WTC11 (cell line): ENCODE measurements at regions not wholly inside any gene's neighbourhood (a gene's known extent, or its start where the extent isn't known, plus 50 kb on each side); places are given as distances from the start of the nearest gene placed in this dataset.

ENCODE experiments used
- ATAC-seq: fragments of 200-7000 bp; cut with Tn5 transposase; 2 replicates; pipeline ENCODE4 v1.10.0; 2021; ENCODE audit warnings: mild to moderate bottlenecking, moderate library complexity
- CTCF ChIA-PET: fragments of 300-600 bp; sonication (Branson Sonifier 250); formaldehyde crosslinking; loops from one replicate; lab custom pipeline; 2021; ENCODE audit warnings: antibody characterized with exemption; lab: Charles Lee
- POLR2A ChIA-PET: fragments of 350-600 bp; sonication (Branson Sonifier 250); formaldehyde crosslinking; loops from one replicate; lab custom pipeline; 2021; ENCODE audit warnings: antibody characterized with exemption; lab: Charles Lee
- DNase-seq: peaks from one replicate; pipeline ENCODE4 v3.0.0; 2021; ENCODE audit warnings: low spot score
- H3K27ac Mint-ChIP-seq: 2 replicates; pipeline ENCODE4 v1.8.0; 2021; ENCODE audit warnings: mixed read lengths
- H3K27me3 Mint-ChIP-seq: 2 replicates; pipeline ENCODE4 v1.8.0; 2021; ENCODE audit warnings: low read depth, mild to moderate bottlenecking, moderate library complexity, mixed read lengths
- H3K36me3 Mint-ChIP-seq: 2 replicates; pipeline ENCODE4 v1.8.0; 2021; ENCODE audit warnings: mixed read lengths
- H3K4me1 Mint-ChIP-seq: 2 replicates; pipeline ENCODE4 v1.8.0; 2022; ENCODE audit warnings: mixed read lengths
- H3K4me3 Mint-ChIP-seq: 2 replicates; pipeline ENCODE4 v1.8.0; 2021; ENCODE audit warnings: mild to moderate bottlenecking, moderate library complexity, mixed read lengths
- H3K9me3 Mint-ChIP-seq: 2 replicates; pipeline ENCODE4 v1.8.0; 2021; ENCODE audit warnings: mixed read lengths
- ATF2 ChIP-seq: sonication (generic); formaldehyde crosslinking; IDR thresholded peaks from 2 replicates; pipeline ENCODE4 v1.8.1; 2022; ENCODE audit warnings: low read depth, missing genetic modification reagents, borderline replicate concordance
- CDX4 ChIP-seq: fragments of 250-450 bp; sonication (Bioruptor Pico); IDR thresholded peaks from 2 replicates; pipeline ENCODE4 v1.9.0; 2021; ENCODE audit warnings: moderate library complexity, mild to moderate bottlenecking, inconsistent platforms, borderline replicate concordance
- CREB1 ChIP-seq: sonication (generic); formaldehyde crosslinking; IDR thresholded peaks from 2 replicates; pipeline ENCODE4 v1.8.0; 2023; ENCODE audit warnings: mild to moderate bottlenecking, missing genetic modification reagents
- ESRRA ChIP-seq: sonication (generic); formaldehyde crosslinking; IDR thresholded peaks from 2 replicates; pipeline ENCODE4 v1.8.1; 2022; ENCODE audit warnings: mild to moderate bottlenecking, missing genetic modification reagents, borderline replicate concordance
- ETV6 ChIP-seq: sonication (generic); formaldehyde crosslinking; IDR thresholded peaks from 2 replicates; pipeline ENCODE4 v1.8.1; 2022; ENCODE audit warnings: mild to moderate bottlenecking, missing genetic modification reagents
- FOXP1 ChIP-seq: sonication (generic); formaldehyde crosslinking; IDR thresholded peaks from 2 replicates; pipeline ENCODE4 v1.8.0; 2022; ENCODE audit warnings: missing genetic modification reagents, mild to moderate bottlenecking, moderate library complexity, borderline replicate concordance
- JAZF1 ChIP-seq: fragments of 250-450 bp; sonication (Bioruptor Pico); IDR thresholded peaks from 2 replicates; pipeline ENCODE4 v1.9.0; 2021; ENCODE audit warnings: moderate library complexity, mild to moderate bottlenecking, inconsistent platforms
- NFATC4 ChIP-seq: fragments of 250-450 bp; sonication (Bioruptor Pico); IDR thresholded peaks from 2 replicates; pipeline ENCODE4 v1.9.0; 2021; ENCODE audit warnings: mild to moderate bottlenecking
- NR1H2 ChIP-seq: sonication (generic); formaldehyde crosslinking; IDR thresholded peaks from 2 replicates; pipeline ENCODE4 v1.9.0; 2021; ENCODE audit warnings: mild to moderate bottlenecking, moderate library complexity, missing genetic modification reagents
- NR3C1 ChIP-seq: sonication (generic); formaldehyde crosslinking; conservative IDR thresholded peaks from 2 replicates; pipeline ENCODE4 v1.8.1; 2023; ENCODE audit warnings: low read depth, mild to moderate bottlenecking, missing genetic modification reagents
- PRRX2 ChIP-seq: fragments of 250-450 bp; sonication (Bioruptor Pico); IDR thresholded peaks from 2 replicates; pipeline ENCODE4 v1.8.0; 2021; ENCODE audit warnings: mild to moderate bottlenecking
- SMAD4 ChIP-seq: sonication (generic); formaldehyde crosslinking; IDR thresholded peaks from 2 replicates; pipeline ENCODE4 v1.8.0; 2022; ENCODE audit warnings: mild to moderate bottlenecking, missing genetic modification reagents
- SP1 ChIP-seq: sonication (generic); formaldehyde crosslinking; conservative IDR thresholded peaks from 2 replicates; pipeline ENCODE4 v1.8.1; 2022; ENCODE audit warnings: missing genetic modification reagents
- USF1 ChIP-seq: sonication (generic); formaldehyde crosslinking; IDR thresholded peaks from 2 replicates; pipeline ENCODE4 v1.8.0; 2022; ENCODE audit warnings: mild to moderate bottlenecking, missing genetic modification reagents
- ZNF121 ChIP-seq: sonication (generic); formaldehyde crosslinking; IDR thresholded peaks from 2 replicates; pipeline ENCODE4 v1.8.0; 2023; ENCODE audit warnings: missing genetic modification reagents
- ZNF317 ChIP-seq: sonication (generic); formaldehyde crosslinking; IDR thresholded peaks from 2 replicates; pipeline ENCODE4 v1.8.1; 2023; ENCODE audit warnings: low read depth, mild to moderate bottlenecking, moderate library complexity, missing genetic modification reagents, borderline replicate concordance
- ZNF416 ChIP-seq: fragments of 250-450 bp; sonication (Bioruptor Pico); IDR thresholded peaks from 2 replicates; pipeline ENCODE4 v1.9.0; 2021; ENCODE audit warnings: mild to moderate bottlenecking, inconsistent platforms
- ZNF423 ChIP-seq: fragments of 250-450 bp; sonication (Bioruptor Pico); IDR thresholded peaks from 2 replicates; pipeline ENCODE4 v2.1.2; 2022; ENCODE audit warnings: mild to moderate bottlenecking, moderate library complexity
- ZNF512 ChIP-seq: sonication (generic); formaldehyde crosslinking; IDR thresholded peaks from 2 replicates; pipeline ENCODE4 v1.8.1; 2022; ENCODE audit warnings: missing genetic modification reagents, borderline replicate concordance
- ZSCAN18 ChIP-seq: fragments of 250-450 bp; sonication (Bioruptor Pico); IDR thresholded peaks from 2 replicates; pipeline ENCODE4 v2.1.2; 2022; ENCODE audit warnings: mild to moderate bottlenecking, moderate library complexity
- TF ChIP-seq, protein P1 (sequence below): fragments of 250-450 bp; sonication (Bioruptor Pico); IDR thresholded peaks from 2 replicates; pipeline ENCODE4 v1.9.0; 2021; ENCODE audit warnings: mild to moderate bottlenecking, borderline replicate concordance
- TF ChIP-seq, protein P2 (sequence below): sonication (generic); formaldehyde crosslinking; conservative IDR thresholded peaks from 2 replicates; pipeline ENCODE4 v1.8.1; 2022; ENCODE audit warnings: mild to moderate bottlenecking, missing genetic modification reagents

- Mint-ChIP-seq H3K4me1 (peaks cover 15% of the 10 kb centered on the region), H3K27ac (no peak overlapping the region), H3K27me3 (peaks cover 99% of the 10 kb centered on the region), H3K36me3 (no peaks in the 10 kb centered on the region), H3K9me3 (peaks cover 1% of the 10 kb centered on the region), H3K4me3 (no peak overlapping the region)
- ChIA-PET POLR2A (no interaction called here), CTCF (interaction anchor here (0.9 to 3.7 kb wide), 3 partner anchors 89 to 140 kb away, joined by 3 to 22 read pairs (median 7); no protein-coding TSS in a partner anchor)
- no peak for DNase-seq
- TF ChIP-seq NR3C1 (CRISPR knock-in tag): no peak
- no peak for TF ChIP-seq ATF2
- no peak for TF ChIP-seq SP1 (CRISPR knock-in tag)
- TF ChIP-seq JAZF1 (CRISPR knock-in tag): no peak
- no peak for TF ChIP-seq NFATC4 (CRISPR knock-in tag)
- TF ChIP-seq ZSCAN18 (CRISPR knock-in tag): no peak
- ATAC-seq: no peak
These were observed 117.6 kb downstream of the INHBB start for GRCh38 chr2:120463527-120463926.

- CTCF ChIA-PET: interaction anchor here (1.0 to 3.7 kb wide), 2 partner anchors 89 to 120 kb away, joined by 7 to 22 read pairs; no protein-coding TSS in a partner anchor
- H3K27me3 Mint-ChIP-seq: peaks cover 100% of the 10 kb centered on the region
- no peak overlapping the region for H3K27ac Mint-ChIP-seq
- TF ChIP-seq ZNF121: no peak
- TF ChIP-seq CREB1 (CRISPR knock-in tag): no peak
- TF ChIP-seq SP1 (CRISPR knock-in tag): no peak
- TF ChIP-seq ETV6 (CRISPR knock-in tag): no peak
- TF ChIP-seq ZNF317: no peak
- DNase-seq (no peak), ATAC-seq (no peak)
- POLR2A ChIA-PET: no interaction called here
- no peak overlapping the region for H3K4me3 Mint-ChIP-seq
- H3K4me1 Mint-ChIP-seq: peaks cover 15% of the 10 kb centered on the region
- no peaks in the 10 kb centered on the region for H3K9me3 Mint-ChIP-seq
- no peaks in the 10 kb centered on the region for H3K36me3 Mint-ChIP-seq
These were observed 118.1 kb downstream of the INHBB start for GRCh38 chr2:120463996-120464395.

DNA sequence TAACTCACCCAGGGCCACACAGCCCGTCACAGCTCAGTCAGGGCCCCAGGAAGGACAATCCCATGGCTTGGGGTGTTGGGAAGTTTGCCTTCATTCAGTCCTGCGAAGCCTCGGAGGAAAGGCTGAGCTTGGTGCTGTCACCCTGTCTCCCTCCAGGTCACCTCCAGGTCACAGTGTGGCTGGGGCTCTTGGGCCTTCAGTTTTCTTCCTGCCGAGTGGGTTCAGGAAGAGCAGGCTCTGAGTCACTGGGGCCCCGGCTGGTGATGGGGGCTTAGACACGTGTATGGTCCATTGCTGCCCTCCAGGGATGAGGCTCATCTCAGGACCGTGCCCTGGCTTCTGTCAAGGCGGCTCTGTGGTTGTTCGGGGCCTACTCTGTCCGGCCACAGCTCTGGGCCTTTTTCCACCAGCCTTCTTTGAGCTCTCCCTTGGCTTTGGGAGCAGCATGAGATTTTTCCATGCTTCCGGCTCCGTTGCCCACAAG, 118.6 kb downstream of the INHBB start:
- CTCF ChIA-PET: interaction anchor here (1.0 to 3.7 kb wide), 5 partner anchors 87 to 146 kb away, joined by 3 to 22 read pairs (median 7); no protein-coding TSS in a partner anchor
- H3K36me3 Mint-ChIP-seq: no peaks in the 10 kb centered on the region
- no peak overlapping the region for H3K27ac Mint-ChIP-seq
- peaks cover 15% of the 10 kb centered on the region for H3K4me1 Mint-ChIP-seq
- POLR2A ChIA-PET: no interaction called here
- no peaks in the 10 kb centered on the region for H3K9me3 Mint-ChIP-seq
- DNase-seq (no peak), ATAC-seq (no peak)
- no peak overlapping the region for H3K4me3 Mint-ChIP-seq
- peaks cover 100% of the 10 kb centered on the region for H3K27me3 Mint-ChIP-seq
- TF ChIP-seq FOXP1 (CRISPR knock-in tag): no peak
- TF ChIP-seq ZNF416 (CRISPR knock-in tag): no peak
- no peak for TF ChIP-seq SP1 (CRISPR knock-in tag)
- TF ChIP-seq USF1: no peak
- no peak for TF ChIP-seq ESRRA (CRISPR knock-in tag)
- TF ChIP-seq, protein P1, sequence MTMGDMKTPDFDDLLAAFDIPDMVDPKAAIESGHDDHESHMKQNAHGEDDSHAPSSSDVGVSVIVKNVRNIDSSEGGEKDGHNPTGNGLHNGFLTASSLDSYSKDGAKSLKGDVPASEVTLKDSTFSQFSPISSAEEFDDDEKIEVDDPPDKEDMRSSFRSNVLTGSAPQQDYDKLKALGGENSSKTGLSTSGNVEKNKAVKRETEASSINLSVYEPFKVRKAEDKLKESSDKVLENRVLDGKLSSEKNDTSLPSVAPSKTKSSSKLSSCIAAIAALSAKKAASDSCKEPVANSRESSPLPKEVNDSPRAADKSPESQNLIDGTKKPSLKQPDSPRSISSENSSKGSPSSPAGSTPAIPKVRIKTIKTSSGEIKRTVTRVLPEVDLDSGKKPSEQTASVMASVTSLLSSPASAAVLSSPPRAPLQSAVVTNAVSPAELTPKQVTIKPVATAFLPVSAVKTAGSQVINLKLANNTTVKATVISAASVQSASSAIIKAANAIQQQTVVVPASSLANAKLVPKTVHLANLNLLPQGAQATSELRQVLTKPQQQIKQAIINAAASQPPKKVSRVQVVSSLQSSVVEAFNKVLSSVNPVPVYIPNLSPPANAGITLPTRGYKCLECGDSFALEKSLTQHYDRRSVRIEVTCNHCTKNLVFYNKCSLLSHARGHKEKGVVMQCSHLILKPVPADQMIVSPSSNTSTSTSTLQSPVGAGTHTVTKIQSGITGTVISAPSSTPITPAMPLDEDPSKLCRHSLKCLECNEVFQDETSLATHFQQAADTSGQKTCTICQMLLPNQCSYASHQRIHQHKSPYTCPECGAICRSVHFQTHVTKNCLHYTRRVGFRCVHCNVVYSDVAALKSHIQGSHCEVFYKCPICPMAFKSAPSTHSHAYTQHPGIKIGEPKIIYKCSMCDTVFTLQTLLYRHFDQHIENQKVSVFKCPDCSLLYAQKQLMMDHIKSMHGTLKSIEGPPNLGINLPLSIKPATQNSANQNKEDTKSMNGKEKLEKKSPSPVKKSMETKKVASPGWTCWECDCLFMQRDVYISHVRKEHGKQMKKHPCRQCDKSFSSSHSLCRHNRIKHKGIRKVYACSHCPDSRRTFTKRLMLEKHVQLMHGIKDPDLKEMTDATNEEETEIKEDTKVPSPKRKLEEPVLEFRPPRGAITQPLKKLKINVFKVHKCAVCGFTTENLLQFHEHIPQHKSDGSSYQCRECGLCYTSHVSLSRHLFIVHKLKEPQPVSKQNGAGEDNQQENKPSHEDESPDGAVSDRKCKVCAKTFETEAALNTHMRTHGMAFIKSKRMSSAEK: no peak
- TF ChIP-seq ZNF423 (CRISPR knock-in tag): no peak
- TF ChIP-seq NR1H2 (CRISPR knock-in tag): no peak
- TF ChIP-seq, protein P2, sequence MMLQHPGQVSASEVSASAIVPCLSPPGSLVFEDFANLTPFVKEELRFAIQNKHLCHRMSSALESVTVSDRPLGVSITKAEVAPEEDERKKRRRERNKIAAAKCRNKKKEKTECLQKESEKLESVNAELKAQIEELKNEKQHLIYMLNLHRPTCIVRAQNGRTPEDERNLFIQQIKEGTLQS (CRISPR knock-in tag): no peak
- no peak for TF ChIP-seq CDX4 (CRISPR knock-in tag)
- no peak for TF ChIP-seq SMAD4 (CRISPR knock-in tag)
- TF ChIP-seq ZNF512 (CRISPR knock-in tag): no peak
- TF ChIP-seq PRRX2 (CRISPR knock-in tag): no peak
